ENCODE measurements at regions not wholly inside any gene's neighbourhood (a gene's known extent, or its start where the extent isn't known, plus 50 kb on each side); places are given as distances from the start of the nearest gene placed in this dataset.

GRCh38 chr11:37107415-37107814 is 509.4 kb upstream of the RAG2 start:
- Histone ChIP-seq H3K9me3 (replicated peaks) (no peaks in the 10 kb centered on the region), H3K4me1 (no peaks in the 10 kb centered on the region), H3K27me3 (ENCODE audit: low read depth) (no peaks in the 10 kb centered on the region), H3K36me3 (no peaks in the 10 kb centered on the region), H3K4me3 (no peak overlapping the region), H3K27ac (replicated peaks) (no peak overlapping the region)
- intact Hi-C loops (cut with micrococcal nuclease), result no loop called here
- DNase-seq, result no peak
- no peak for TF ChIP-seq CTCF (IDR thresholded peaks at IDR 0.05; ENCODE audit: borderline replicate concordance)

- TF ChIP-seq CTCF (IDR thresholded peaks at IDR 0.05; ENCODE audit: borderline replicate concordance), result no peak
- Histone ChIP-seq H3K27me3 (ENCODE audit: low read depth) (no peaks in the 10 kb centered on the region), H3K4me3 (no peak overlapping the region), H3K36me3 (no peaks in the 10 kb centered on the region), H3K4me1 (no peaks in the 10 kb centered on the region), H3K27ac (replicated peaks) (no peak overlapping the region), H3K9me3 (replicated peaks) (no peaks in the 10 kb centered on the region)
- intact Hi-C loops (cut with micrococcal nuclease), result no loop called here
- DNase-seq, result no peak
Measured at GRCh38 chr11:37105427-37105826, 507.4 kb upstream of the RAG2 start.

GRCh38 chr11:37104380-37104779 is 506.3 kb upstream of the RAG2 start:
- H3K4me3 ChIP-seq, result no peak overlapping the region
- TF ChIP-seq CTCF (IDR thresholded peaks at IDR 0.05; ENCODE audit: borderline replicate concordance), result no peak
- intact Hi-C loops (cut with micrococcal nuclease), result no loop called here

GRCh38 chr11:37100008-37100407 is 502.0 kb upstream of the RAG2 start:
- Histone ChIP-seq H3K36me3 (no peaks in the 10 kb centered on the region), H3K4me1 (no peaks in the 10 kb centered on the region), H3K27ac (replicated peaks) (no peak overlapping the region), H3K4me3 (no peak overlapping the region), H3K27me3 (ENCODE audit: low read depth) (no peaks in the 10 kb centered on the region), H3K9me3 (replicated peaks) (no peaks in the 10 kb centered on the region)
- no peak for TF ChIP-seq CTCF (IDR thresholded peaks at IDR 0.05; ENCODE audit: borderline replicate concordance)
- DNase-seq, result no peak
- intact Hi-C loops (cut with micrococcal nuclease), result no loop called here

More at GRCh38 chr11:37104380-37104779, 506.3 kb upstream of the RAG2 start:
- Histone ChIP-seq H3K9me3 (replicated peaks) (no peaks in the 10 kb centered on the region), H3K27me3 (ENCODE audit: low read depth) (no peaks in the 10 kb centered on the region), H3K4me1 (no peaks in the 10 kb centered on the region), H3K27ac (replicated peaks) (no peak overlapping the region), H3K36me3 (no peaks in the 10 kb centered on the region)
- no peak for DNase-seq

- no peak for TF ChIP-seq CTCF (IDR thresholded peaks at IDR 0.05; ENCODE audit: borderline replicate concordance)
- intact Hi-C loops (cut with micrococcal nuclease), result no loop called here
- DNase-seq, result no peak
- Histone ChIP-seq H3K36me3 (no peaks in the 10 kb centered on the region), H3K27me3 (ENCODE audit: low read depth) (no peaks in the 10 kb centered on the region), H3K4me3 (no peak overlapping the region), H3K9me3 (replicated peaks) (no peaks in the 10 kb centered on the region), H3K27ac (replicated peaks) (no peak overlapping the region), H3K4me1 (no peaks in the 10 kb centered on the region)
Measured at GRCh38 chr11:37092487-37092886, 494.5 kb upstream of the RAG2 start.

GRCh38 chr11:37089439-37089838 is 491.4 kb upstream of the RAG2 start:
- no peaks in the 10 kb centered on the region for H3K27me3 ChIP-seq (ENCODE audit: low read depth)
- no peaks in the 10 kb centered on the region for H3K9me3 ChIP-seq (replicated peaks)
- DNase-seq, result no peak
- H3K36me3 ChIP-seq, result no peaks in the 10 kb centered on the region
- no peaks in the 10 kb centered on the region for H3K4me1 ChIP-seq
- TF ChIP-seq CTCF (IDR thresholded peaks at IDR 0.05; ENCODE audit: borderline replicate concordance), result no peak
- intact Hi-C loops (cut with micrococcal nuclease), result no loop called here
- H3K27ac ChIP-seq (replicated peaks), result no peak overlapping the region
- no peak overlapping the region for H3K4me3 ChIP-seq

Data from left ventricle myocardium inferior (tissue), 1 donor.